Loucy (cell line): ENCODE measurements at regions not wholly inside any gene's neighbourhood (a gene's known extent, or its start where the extent isn't known, plus 50 kb on each side); places are given as distances from the start of the nearest gene placed in this dataset.

Experiments used
- CTCF ChIP-seq: fragments of 200-600 bp; sonication (generic); conservative IDR thresholded peaks from 2 replicates; pipeline ENCODE4 v1.5.1; 2014; ENCODE audit warnings: mild to moderate bottlenecking, antibody characterized with exemption, low read length
- EZH2phosphoT487 ChIP-seq: fragments of 200-600 bp; IDR thresholded peaks from 2 replicates; pipeline ENCODE4 v1.6.1; 2018; ENCODE audit warnings: antibody characterized with exemption, mild to moderate bottlenecking, moderate library complexity, borderline replicate concordance

- TF ChIP-seq CTCF (no peak), EZH2phosphoT487 (no peak)
These were observed 385.9 kb upstream of the SYT4 start for GRCh38 chr18:43663159-43663558.
